ENCODE measurements at regions not wholly inside any gene's neighbourhood (a gene's known extent, or its start where the extent isn't known, plus 50 kb on each side); places are given as distances from the start of the nearest gene placed in this dataset.

DNA sequence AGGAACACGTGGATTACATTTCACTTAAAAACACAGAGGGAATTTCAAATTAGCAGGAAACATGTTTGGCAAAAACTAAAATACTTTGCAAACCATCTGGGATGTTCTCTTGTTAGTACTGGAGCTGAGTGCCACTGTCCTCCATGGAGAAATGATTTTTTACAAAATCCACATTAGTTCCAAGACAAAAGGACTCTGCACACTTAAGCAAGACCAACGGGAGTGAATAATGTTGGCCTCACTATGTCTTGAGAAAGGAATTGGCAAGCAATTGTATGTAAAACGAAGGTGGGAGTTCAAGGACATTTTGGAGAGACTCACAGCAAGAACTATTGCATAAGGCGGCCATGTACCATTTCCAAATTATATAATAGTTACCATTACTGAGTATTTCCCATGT is 547.5 kb downstream of the EBF1 start:
- no peak for DNase-seq

GRCh38 chr5:158549311-158549710 is 550.4 kb downstream of the EBF1 start:
- no peak for DNase-seq

DNA sequence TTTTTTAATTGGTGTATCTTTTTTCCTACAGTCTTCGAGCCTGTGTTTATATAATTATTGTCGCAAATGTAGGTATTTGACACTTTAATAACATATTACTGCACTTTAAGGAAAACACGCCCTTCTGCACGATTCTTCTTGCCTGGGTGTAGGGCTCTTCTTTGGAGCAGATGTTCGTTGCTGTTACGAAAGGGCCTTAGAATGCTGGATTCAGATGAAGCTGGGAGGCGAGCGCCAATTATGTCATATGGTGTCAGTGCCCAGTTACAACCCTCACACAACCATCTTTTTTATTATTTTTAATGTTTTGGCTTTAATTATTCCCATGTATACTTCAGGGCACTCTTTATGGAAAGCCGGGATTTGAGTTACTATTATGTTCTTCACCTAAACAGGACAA is 553.0 kb downstream of the EBF1 start:
- no peak for DNase-seq

DNA sequence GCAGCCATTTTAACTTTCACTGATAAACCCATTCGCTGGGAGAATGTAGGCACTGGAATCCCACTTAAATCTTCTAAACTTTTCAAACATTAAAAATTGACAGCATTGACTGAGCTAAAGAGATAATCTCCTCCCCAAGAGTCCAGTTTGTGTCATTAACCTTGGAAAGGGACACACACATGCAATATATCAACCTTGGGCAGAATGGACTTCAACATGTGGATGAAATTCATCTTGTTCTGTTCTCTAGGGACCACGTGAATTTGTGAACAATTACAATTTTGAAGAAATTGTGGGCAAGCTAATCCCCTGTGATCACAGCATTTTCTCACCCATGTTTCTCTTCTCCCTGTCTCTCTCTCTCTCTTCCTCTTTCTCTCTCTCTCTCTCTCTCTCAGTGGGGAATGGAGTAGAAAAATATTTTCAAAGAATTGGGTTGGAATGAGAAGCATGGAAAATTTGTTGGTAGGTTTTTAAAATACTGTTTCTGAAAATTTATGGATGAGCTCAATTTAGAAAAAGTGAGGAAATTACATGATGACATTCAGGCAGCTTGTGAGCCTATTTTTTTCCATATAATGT is 553.7 kb downstream of the EBF1 start:
- no peak for DNase-seq

- DNase-seq = no peak
Measured at GRCh38 chr5:158544388-158545339, 555.1 kb downstream of the EBF1 start.

GRCh38 chr5:158543539-158544387 is 556.0 kb downstream of the EBF1 start:
- no peak for DNase-seq

GRCh38 chr5:158541536-158542297 is 558.0 kb downstream of the EBF1 start:
- no peak for DNase-seq

- peak in 1 of 2 experiments; percentile 60 for DNase-seq
Measured at GRCh38 chr5:158538506-158539074, 561.1 kb downstream of the EBF1 start.

GRCh38 chr5:158537366-158537765 is 562.4 kb downstream of the EBF1 start:
- no peak for DNase-seq

- peak; percentile 36 to 54 for DNase-seq
Measured at GRCh38 chr5:158534203-158534602, 565.5 kb downstream of the EBF1 start.

DNA sequence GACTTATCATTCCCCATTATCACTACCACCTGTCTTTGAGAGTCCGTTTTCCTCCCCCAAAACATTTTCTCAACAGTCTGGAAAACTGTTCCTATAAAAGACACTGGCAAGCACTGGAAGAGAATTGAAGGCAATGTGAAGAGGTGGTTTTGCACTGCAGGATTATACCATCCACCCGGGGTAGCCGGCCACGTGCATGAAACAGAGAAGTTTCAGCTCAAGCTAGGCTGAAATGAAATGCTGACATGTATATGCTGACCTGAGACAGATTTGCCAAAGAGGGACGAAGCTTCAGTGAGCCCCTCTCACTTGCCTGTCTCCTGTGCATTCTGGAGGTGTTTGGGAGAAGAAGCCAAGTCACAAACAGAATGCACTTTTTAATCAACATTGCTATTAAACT is 567.0 kb downstream of the EBF1 start:
- no peak for DNase-seq

DNA sequence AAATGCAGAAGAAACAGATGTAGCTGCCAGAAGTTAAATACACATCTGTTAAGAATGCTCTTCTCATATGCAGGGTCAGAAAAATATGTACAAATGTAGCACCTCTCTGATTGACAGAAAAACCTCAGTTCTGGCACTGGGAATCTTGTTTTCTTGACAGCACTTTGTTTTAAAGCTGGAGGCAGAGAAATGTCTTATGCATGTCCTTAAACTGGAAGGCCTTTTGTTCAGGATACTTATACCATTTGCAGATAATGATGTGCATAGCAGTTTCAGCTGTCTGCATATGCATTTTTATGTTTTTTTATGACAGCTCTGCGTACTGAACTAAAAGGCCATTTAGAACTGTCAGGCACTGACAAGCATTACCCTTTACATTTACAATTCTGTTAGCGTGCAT is 567.9 kb downstream of the EBF1 start:
- no peak for DNase-seq

DNA sequence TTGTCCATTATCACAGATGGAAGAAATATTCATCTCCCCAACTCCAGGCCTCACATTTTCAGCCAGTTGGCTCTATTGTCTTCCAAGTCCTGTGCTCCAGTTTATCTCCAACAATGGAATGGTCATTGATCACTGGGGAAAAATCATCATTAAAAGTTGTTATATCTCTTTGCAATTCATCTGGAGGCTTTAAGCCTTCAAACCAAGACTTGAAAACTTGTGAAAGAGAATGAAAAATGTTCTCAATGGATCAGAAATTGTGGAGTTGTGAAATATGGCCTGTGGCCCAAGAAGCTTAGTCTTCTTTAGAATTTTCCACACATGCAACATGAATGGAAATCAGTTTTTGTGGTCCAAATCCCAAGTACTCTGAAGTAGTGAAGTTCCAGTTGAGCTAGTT is 569.6 kb downstream of the EBF1 start:
- DNase-seq = no peak

DNA sequence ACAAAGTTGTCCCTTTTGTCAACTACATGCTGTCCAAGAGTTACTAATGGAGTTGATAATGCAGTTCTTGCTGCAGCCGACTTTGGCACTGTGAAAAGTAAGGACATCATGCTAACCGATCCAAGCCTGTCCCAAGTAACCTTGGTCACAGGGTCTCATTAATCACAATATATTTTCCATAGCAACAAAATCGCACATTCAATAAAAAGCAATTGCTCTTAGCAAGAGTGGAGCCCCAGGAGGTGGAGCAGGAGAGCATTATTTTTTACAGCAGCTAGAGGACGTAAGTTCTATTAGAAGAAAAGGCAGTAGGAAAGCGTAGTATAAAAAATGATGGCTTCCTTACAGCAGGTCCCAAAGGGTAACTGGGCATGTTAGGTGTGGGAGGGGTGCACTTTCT is 570.3 kb downstream of the EBF1 start:
- DNase-seq = peak in 1 of 2 experiments; percentile 6

DNA sequence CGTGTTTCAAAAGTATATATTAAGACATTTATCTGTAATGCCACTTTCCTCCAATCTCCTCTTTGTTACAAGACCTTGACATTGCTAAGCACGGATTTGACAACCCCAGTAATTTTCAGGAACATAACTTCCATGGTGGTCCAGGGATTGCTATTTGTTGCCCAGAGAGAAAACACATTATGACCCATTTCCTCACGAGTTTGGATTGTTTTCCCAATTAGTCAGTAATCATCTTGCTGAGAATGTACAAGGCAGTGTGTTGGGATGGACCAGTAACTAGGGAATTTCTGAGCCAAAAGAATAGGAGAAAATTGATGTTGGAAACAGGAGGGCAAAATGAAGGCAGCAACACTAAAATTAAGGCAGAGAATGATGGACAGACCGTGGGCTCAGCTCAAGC is 574.1 kb downstream of the EBF1 start:
- DNase-seq = no peak

- DNase-seq = no peak
Measured at GRCh38 chr5:158524070-158524469, 575.6 kb downstream of the EBF1 start.

GRCh38 chr5:158522776-158523175 is 576.9 kb downstream of the EBF1 start:
- DNase-seq = no peak

DNA sequence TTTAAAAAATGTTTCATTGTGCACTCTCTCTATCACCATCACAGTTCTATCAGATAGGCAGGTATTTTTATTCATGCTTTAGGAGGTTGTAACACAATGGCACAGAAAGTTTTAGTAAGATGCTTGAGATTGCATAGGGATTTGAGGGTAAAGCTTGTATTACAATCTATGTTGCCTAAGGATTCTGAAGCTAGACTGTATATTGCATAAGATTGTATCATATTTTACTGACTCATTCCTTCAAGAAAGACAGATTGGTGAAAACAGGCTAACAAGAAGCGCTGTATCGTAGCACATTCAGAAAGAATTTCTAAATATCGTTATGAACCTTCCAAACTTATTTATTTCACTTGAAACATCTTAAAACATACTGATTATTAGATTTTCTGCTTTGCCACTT is 577.7 kb downstream of the EBF1 start:
- DNase-seq = no peak

- no peak for DNase-seq
Measured at GRCh38 chr5:158519433-158520021, 580.2 kb downstream of the EBF1 start.

GRCh38 chr5:158516521-158516920 is 583.2 kb downstream of the EBF1 start:
- DNase-seq = no peak

DNA sequence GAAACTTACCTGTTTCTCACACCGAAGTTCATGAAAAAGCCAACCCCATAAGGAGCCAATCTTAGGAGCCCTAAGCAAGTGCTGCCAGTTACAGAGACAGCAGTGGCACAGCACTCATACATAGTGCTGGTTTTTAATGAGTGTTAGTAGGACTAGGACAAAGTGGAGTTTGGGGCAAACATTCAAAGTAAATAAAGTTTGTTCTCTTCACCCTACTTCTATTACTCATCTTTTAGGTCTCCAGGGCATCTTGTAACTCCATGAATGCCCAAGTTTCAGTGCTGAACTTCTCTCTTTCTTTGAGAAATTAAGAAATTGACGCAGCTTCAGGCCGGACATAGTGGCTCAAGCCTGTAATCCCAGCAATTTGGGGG is 584.7 kb downstream of the EBF1 start:
- no peak for DNase-seq
